ENCODE measurements at regions not wholly inside any gene's neighbourhood (a gene's known extent, or its start where the extent isn't known, plus 50 kb on each side); places are given as distances from the start of the nearest gene placed in this dataset.

DNA sequence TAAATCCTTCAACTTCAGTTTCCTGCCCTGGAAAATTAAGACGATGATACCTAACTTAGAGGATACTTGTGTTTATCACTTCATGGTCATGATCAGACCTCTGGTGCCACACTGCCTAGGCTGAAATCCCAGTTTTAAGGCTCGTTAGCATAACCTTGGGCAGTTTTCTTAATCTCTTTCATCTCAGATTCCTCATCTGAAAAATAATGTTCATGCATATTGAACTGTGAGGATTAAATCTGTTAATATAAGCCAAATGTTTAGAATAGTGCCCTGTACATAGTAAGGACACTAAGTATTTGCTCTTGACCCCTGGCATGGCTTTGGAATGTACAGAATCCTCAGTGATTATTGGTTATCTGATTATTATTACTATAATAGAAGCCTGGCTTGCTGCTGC is 79.7 kb downstream of the OGFRL1 start:
- H3K18ac ChIP-seq (ENCODE audit: insufficient read length, low read depth, low read length): no peak overlapping the region
- no peak overlapping the region for H4K5ac ChIP-seq (ENCODE audit: insufficient read length, low read depth, low read length)
- H3K27me3 Mint-ChIP-seq (ENCODE audit: low read depth): no peaks in the 10 kb centered on the region
- no peaks in the 10 kb centered on the region; a peak in 1 of 7 replicates for H3K36me3 Mint-ChIP-seq (ENCODE audit: insufficient read depth in 1 of 3, low read depth in 3 of 3)
- H3T11ph ChIP-seq (ENCODE audit: low read length): no peak overlapping the region
- H3K27me3 ChIP-seq (ENCODE audit: insufficient read depth, low read length): no peaks in the 10 kb centered on the region
- no peak overlapping the region for H4K8ac ChIP-seq (replicated peaks; ENCODE audit: insufficient read length, low read depth, low read length)
- H2BK12ac ChIP-seq (ENCODE audit: insufficient read length, low read depth, low read length): no peak overlapping the region
- H3K27ac ChIP-seq (ENCODE audit: insufficient read length, low read depth, low read length): no peak overlapping the region
- H3K14ac ChIP-seq (ENCODE audit: insufficient read depth, low read length): no peak overlapping the region
- peak overlapping the region in 1 of 3 experiments; percentile 75; a peak in 1 of 7 replicates for H3K27ac Mint-ChIP-seq
- H3K56ac ChIP-seq (ENCODE audit: insufficient read length, low read depth, low read length): no peak overlapping the region
- no peak overlapping the region for H3K4ac ChIP-seq (ENCODE audit: low read depth, low read length)
- H2BK15ac ChIP-seq (ENCODE audit: low read depth, low read length): no peak overlapping the region
- TF ChIP-seq, protein P1, sequence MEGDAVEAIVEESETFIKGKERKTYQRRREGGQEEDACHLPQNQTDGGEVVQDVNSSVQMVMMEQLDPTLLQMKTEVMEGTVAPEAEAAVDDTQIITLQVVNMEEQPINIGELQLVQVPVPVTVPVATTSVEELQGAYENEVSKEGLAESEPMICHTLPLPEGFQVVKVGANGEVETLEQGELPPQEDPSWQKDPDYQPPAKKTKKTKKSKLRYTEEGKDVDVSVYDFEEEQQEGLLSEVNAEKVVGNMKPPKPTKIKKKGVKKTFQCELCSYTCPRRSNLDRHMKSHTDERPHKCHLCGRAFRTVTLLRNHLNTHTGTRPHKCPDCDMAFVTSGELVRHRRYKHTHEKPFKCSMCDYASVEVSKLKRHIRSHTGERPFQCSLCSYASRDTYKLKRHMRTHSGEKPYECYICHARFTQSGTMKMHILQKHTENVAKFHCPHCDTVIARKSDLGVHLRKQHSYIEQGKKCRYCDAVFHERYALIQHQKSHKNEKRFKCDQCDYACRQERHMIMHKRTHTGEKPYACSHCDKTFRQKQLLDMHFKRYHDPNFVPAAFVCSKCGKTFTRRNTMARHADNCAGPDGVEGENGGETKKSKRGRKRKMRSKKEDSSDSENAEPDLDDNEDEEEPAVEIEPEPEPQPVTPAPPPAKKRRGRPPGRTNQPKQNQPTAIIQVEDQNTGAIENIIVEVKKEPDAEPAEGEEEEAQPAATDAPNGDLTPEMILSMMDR (conservative IDR thresholded peaks at IDR 0.05): no peak
- no peaks in the 10 kb centered on the region for H3K23me2 ChIP-seq (ENCODE audit: insufficient read length, low read depth, low read length, poor library complexity, severe bottlenecking)
- no peak overlapping the region for H3K4me3 Mint-ChIP-seq
- no peak overlapping the region for H2AK5ac ChIP-seq (ENCODE audit: insufficient read length, low read length)
- H2BK20ac ChIP-seq (ENCODE audit: low read depth, low read length, poor library complexity, severe bottlenecking): no peak overlapping the region
- H2BK5ac ChIP-seq (ENCODE audit: insufficient read length, low read length): no peak overlapping the region
- H3K79me1 ChIP-seq (ENCODE audit: insufficient read depth, low read depth, low read length, poor library complexity, severe bottlenecking): no peaks in the 10 kb centered on the region
- no peak overlapping the region for H3K4me2 ChIP-seq (ENCODE audit: insufficient read depth, insufficient read length, low read length)
- no peak for DNase-seq
- WGBS (ENCODE audit: extremely low coverage, insufficient read length, low lambda C conversion rate): no CpG with 5 or more reads among the region's 2 CpGs
- H3K9me3 ChIP-seq (ENCODE audit: control insufficient read depth, low read depth, low read length): no peaks in the 10 kb centered on the region
- H3K9me3 Mint-ChIP-seq: no peaks in the 10 kb centered on the region
- no peaks in the 10 kb centered on the region for H4K20me1 ChIP-seq (ENCODE audit: control insufficient read depth, insufficient read depth, insufficient read length)
- no peak overlapping the region for H3K23ac ChIP-seq (ENCODE audit: insufficient read length, low read depth, low read length)
- H4K91ac ChIP-seq (ENCODE audit: insufficient read length, low read depth, low read length): no peak overlapping the region
- no peak overlapping the region for H2BK120ac ChIP-seq (ENCODE audit: low read depth, low read length, poor library complexity, severe bottlenecking)
- H3K4me1 ChIP-seq (ENCODE audit: insufficient read depth, low read length): no peaks in the 10 kb centered on the region
- H3K9ac ChIP-seq (ENCODE audit: extremely low read depth, insufficient read length, low read length): no peak overlapping the region
- no peaks in the 10 kb centered on the region for H3K79me2 ChIP-seq (ENCODE audit: insufficient read depth, low read length)
- H3K4me1 Mint-ChIP-seq: peaks cover 3 to 7% of the 10 kb centered on the region in 2 experiments; a peak in 2 of 4 replicates
- no peak overlapping the region for H2AFZ ChIP-seq (ENCODE audit: low read length)
